ENCODE measurements at regions not wholly inside any gene's neighbourhood (a gene's known extent, or its start where the extent isn't known, plus 50 kb on each side); places are given as distances from the start of the nearest gene placed in this dataset.

DNA sequence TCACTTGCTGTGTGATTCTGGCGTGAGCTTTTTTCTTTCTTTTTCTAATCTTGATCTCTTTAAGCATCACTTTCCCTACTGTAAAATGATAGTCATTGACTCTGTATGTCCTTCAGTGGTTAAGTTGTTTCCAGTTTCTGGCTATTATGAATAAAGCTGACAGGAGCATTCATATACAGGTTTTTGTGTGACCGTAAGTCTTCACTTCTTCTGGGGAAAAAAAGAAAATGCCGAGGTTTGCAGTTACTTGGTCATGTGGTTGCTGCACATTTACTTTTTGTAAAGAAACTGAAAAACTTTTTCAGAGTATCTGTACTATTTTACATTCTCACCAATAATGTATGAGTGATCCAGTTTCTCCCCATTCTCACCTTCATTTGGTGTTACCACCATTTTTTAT is 247.4 kb upstream of the RBMS3 start:
- Histone ChIP-seq H3K9ac (ENCODE audit: insufficient read depth, low read length, poor library complexity, severe bottlenecking) (no peak overlapping the region), H2AFZ (ENCODE audit: insufficient read depth, low read depth, low read length, poor library complexity, severe bottlenecking) (no peak overlapping the region), H3K4me2 (replicated peaks; ENCODE audit: extremely low read depth, low read length, poor library complexity, severe bottlenecking) (no peak overlapping the region), H3K27ac (ENCODE audit: low read depth in 1 of 2, low read length in 2 of 2) (no peak overlapping the region), H3K4me3 (replicated peaks in 1 of 3; ENCODE audit: low read depth in 2 of 3, low read length in 3 of 3) (no peak overlapping the region), H3K27me3 (ENCODE audit: control insufficient read depth in 2 of 2, insufficient read depth in 2 of 2, low read length in 2 of 2) (no peaks in the 10 kb centered on the region), H3K36me3 (replicated peaks in 1 of 2; ENCODE audit: control insufficient read depth in 1 of 2, insufficient read depth in 2 of 2, low read length in 2 of 2) (no peaks in the 10 kb centered on the region), H3K9me3 (replicated peaks in 1 of 2; ENCODE audit: control insufficient read depth in 1 of 2, insufficient read depth in 1 of 2, low read length in 2 of 2) (no peaks in the 10 kb centered on the region), H3K4me1 (ENCODE audit: control insufficient read depth in 1 of 2, insufficient read depth in 2 of 2, low read length in 2 of 2) (no peaks in the 10 kb centered on the region), H4K20me1 (ENCODE audit: insufficient read depth, low read length) (no peaks in the 10 kb centered on the region), H3K79me2 (ENCODE audit: insufficient read depth, low read length) (no peaks in the 10 kb centered on the region)
- WGBS (ENCODE audit: insufficient coverage): no CpG with 5 or more reads among the region's 3 CpGs
- no peak for DNase-seq
- H3K4me1 Mint-ChIP-seq: no peaks in the 10 kb centered on the region
- TF ChIP-seq, protein P1, sequence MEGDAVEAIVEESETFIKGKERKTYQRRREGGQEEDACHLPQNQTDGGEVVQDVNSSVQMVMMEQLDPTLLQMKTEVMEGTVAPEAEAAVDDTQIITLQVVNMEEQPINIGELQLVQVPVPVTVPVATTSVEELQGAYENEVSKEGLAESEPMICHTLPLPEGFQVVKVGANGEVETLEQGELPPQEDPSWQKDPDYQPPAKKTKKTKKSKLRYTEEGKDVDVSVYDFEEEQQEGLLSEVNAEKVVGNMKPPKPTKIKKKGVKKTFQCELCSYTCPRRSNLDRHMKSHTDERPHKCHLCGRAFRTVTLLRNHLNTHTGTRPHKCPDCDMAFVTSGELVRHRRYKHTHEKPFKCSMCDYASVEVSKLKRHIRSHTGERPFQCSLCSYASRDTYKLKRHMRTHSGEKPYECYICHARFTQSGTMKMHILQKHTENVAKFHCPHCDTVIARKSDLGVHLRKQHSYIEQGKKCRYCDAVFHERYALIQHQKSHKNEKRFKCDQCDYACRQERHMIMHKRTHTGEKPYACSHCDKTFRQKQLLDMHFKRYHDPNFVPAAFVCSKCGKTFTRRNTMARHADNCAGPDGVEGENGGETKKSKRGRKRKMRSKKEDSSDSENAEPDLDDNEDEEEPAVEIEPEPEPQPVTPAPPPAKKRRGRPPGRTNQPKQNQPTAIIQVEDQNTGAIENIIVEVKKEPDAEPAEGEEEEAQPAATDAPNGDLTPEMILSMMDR (IDR thresholded peaks at IDR 0.05): no peak
- no peaks in the 10 kb centered on the region for H3K27me3 Mint-ChIP-seq (ENCODE audit: low read depth in 3 of 3)
- no peak overlapping the region for H3K4me3 Mint-ChIP-seq
- peaks cover 0 to 7% (median 3%) of the 10 kb centered on the region in 7 donors for H3K9me3 Mint-ChIP-seq
- no peak overlapping the region for H3K27ac Mint-ChIP-seq
- no peaks in the 10 kb centered on the region for H3K36me3 Mint-ChIP-seq
- intact Hi-C loops (cut with micrococcal nuclease): no loop called here

GRCh38 chr3:29050155-29050554 is 230.7 kb upstream of the RBMS3 start:
- H3K4me1 ChIP-seq (ENCODE audit: control insufficient read depth in 1 of 2, insufficient read depth in 2 of 2, low read length in 2 of 2): no peaks in the 10 kb centered on the region
- H3K4me2 ChIP-seq (replicated peaks; ENCODE audit: extremely low read depth, low read length, poor library complexity, severe bottlenecking): no peak overlapping the region
- no peaks in the 10 kb centered on the region for H4K20me1 ChIP-seq (ENCODE audit: insufficient read depth, low read length)
- DNase-seq: no peak
- H3K27ac Mint-ChIP-seq: no peak overlapping the region
- WGBS (ENCODE audit: insufficient coverage): no CpG with 5 or more reads among the region's 2 CpGs
- H3K36me3 ChIP-seq (replicated peaks in 1 of 2; ENCODE audit: control insufficient read depth in 1 of 2, insufficient read depth in 2 of 2, low read length in 2 of 2): no peaks in the 10 kb centered on the region
- no peaks in the 10 kb centered on the region for H3K79me2 ChIP-seq (ENCODE audit: insufficient read depth, low read length)
- H3K36me3 Mint-ChIP-seq: no peaks in the 10 kb centered on the region
- intact Hi-C loops (cut with micrococcal nuclease): no loop called here
- peaks cover 0 to 25% (median 8%) of the 10 kb centered on the region in 7 donors for H3K9me3 Mint-ChIP-seq
- no peak overlapping the region for H3K4me3 Mint-ChIP-seq
- H3K27ac ChIP-seq (ENCODE audit: low read depth in 1 of 2, low read length in 2 of 2): no peak overlapping the region
- no peaks in the 10 kb centered on the region for H3K27me3 Mint-ChIP-seq (ENCODE audit: low read depth in 3 of 3)
- TF ChIP-seq, protein P1 (IDR thresholded peaks at IDR 0.05): no peak
- H3K9ac ChIP-seq (ENCODE audit: insufficient read depth, low read length, poor library complexity, severe bottlenecking): no peak overlapping the region
- no peak overlapping the region for H3K4me3 ChIP-seq (replicated peaks in 1 of 3; ENCODE audit: low read depth in 2 of 3, low read length in 3 of 3)
- no peaks in the 10 kb centered on the region for H3K27me3 ChIP-seq (ENCODE audit: control insufficient read depth in 2 of 2, insufficient read depth in 2 of 2, low read length in 2 of 2)
- H3K9me3 ChIP-seq (replicated peaks in 1 of 2; ENCODE audit: control insufficient read depth in 1 of 2, insufficient read depth in 1 of 2, low read length in 2 of 2): peaks cover 0 to 4% of the 10 kb centered on the region in 2 donors
- no peaks in the 10 kb centered on the region for H3K4me1 Mint-ChIP-seq
- H2AFZ ChIP-seq (ENCODE audit: insufficient read depth, low read depth, low read length, poor library complexity, severe bottlenecking): no peak overlapping the region

Data from CD14-positive monocyte (primary cell).